Upper lobe of right lung (tissue), 1 donor: ENCODE measurements at regions not wholly inside any gene's neighbourhood (a gene's known extent, or its start where the extent isn't known, plus 50 kb on each side); places are given as distances from the start of the nearest gene placed in this dataset.

Experiments used
- ATAC-seq: fragments of 200-7000 bp; cut with Tn5 transposase; one replicate; pipeline ENCODE4 v1.9.1; 2020; ENCODE audit warnings: mild to moderate bottlenecking, moderate library complexity
- DNase-seq: peaks from one replicate; pipeline ENCODE4 v3.0.0-alpha.2; 2020
- H3K27ac ChIP-seq: fragments of 200-600 bp; one replicate; pipeline ENCODE4 v1.8.0; 2022
- H3K27me3 ChIP-seq: fragments of 200-600 bp; one replicate; pipeline ENCODE4 v1.8.0; 2022; ENCODE audit warnings: mild to moderate bottlenecking
- H3K36me3 ChIP-seq: fragments of 200-600 bp; one replicate; pipeline ENCODE4 v1.8.0; 2022
- H3K4me1 ChIP-seq: fragments of 200-600 bp; one replicate; pipeline ENCODE4 v1.8.0; 2022
- H3K4me3 ChIP-seq: fragments of 200-600 bp; one replicate; pipeline ENCODE4 v1.8.0; 2022; ENCODE audit warnings: mild to moderate bottlenecking
- H3K9me3 ChIP-seq: fragments of 200-600 bp; one replicate; pipeline ENCODE4 v1.8.0; 2022
- CTCF ChIP-seq: fragments of 200-600 bp; IDR thresholded peaks from one replicate; pipeline ENCODE4 v1.8.0; 2022; ENCODE audit warnings: antibody characterized with exemption
- intact Hi-C: fragments of 100-400 bp; cut with DNase I; formaldehyde crosslinking; loops from one replicate; pipeline ENCODE4 v1.11.0; 2022
- donor health status: DM: no; HTN: yes; CAD: no; lungs with severe emphysema.

- no peak for TF ChIP-seq CTCF
- intact Hi-C loops, result no loop called here
Observed at GRCh38 chr1:90810681-90811080, 93.6 kb upstream of the BARHL2 start.

GRCh38 chr1:90809996-90810395, 92.9 kb upstream of the BARHL2 start:
- H3K4me3 ChIP-seq, result no peak overlapping the region
- TF ChIP-seq CTCF, result no peak
- DNase-seq (no peak), ATAC-seq (no peak)
- no peaks in the 10 kb centered on the region for H3K9me3 ChIP-seq
- no peaks in the 10 kb centered on the region for H3K27me3 ChIP-seq
- intact Hi-C loops, result no loop called here
- no peak overlapping the region for H3K27ac ChIP-seq
- no peaks in the 10 kb centered on the region for H3K4me1 ChIP-seq
- H3K36me3 ChIP-seq, result no peaks in the 10 kb centered on the region

More at GRCh38 chr1:90810681-90811080, 93.6 kb upstream of the BARHL2 start:
- no peak for DNase-seq
- Histone ChIP-seq H3K4me1 (no peaks in the 10 kb centered on the region), H3K27me3 (no peaks in the 10 kb centered on the region), H3K36me3 (no peaks in the 10 kb centered on the region), H3K4me3 (no peak overlapping the region), H3K27ac (no peak overlapping the region), H3K9me3 (no peaks in the 10 kb centered on the region)
- ATAC-seq, result no peak

GRCh38 chr1:90809093-90809492, 92.0 kb upstream of the BARHL2 start:
- DNase-seq (no peak), ATAC-seq (no peak)
- H3K27ac ChIP-seq, result no peak overlapping the region
- no peaks in the 10 kb centered on the region for H3K4me1 ChIP-seq
- H3K27me3 ChIP-seq, result no peaks in the 10 kb centered on the region
- H3K4me3 ChIP-seq, result no peak overlapping the region
- no peaks in the 10 kb centered on the region for H3K36me3 ChIP-seq
- no peak for TF ChIP-seq CTCF
- intact Hi-C loops, result no loop called here
- no peaks in the 10 kb centered on the region for H3K9me3 ChIP-seq

GRCh38 chr1:90807329-90807728, 90.2 kb upstream of the BARHL2 start:
- no peak for TF ChIP-seq CTCF
- DNase-seq, result no peak
- Histone ChIP-seq H3K4me3 (no peak overlapping the region), H3K27me3 (no peaks in the 10 kb centered on the region), H3K36me3 (no peaks in the 10 kb centered on the region), H3K9me3 (no peaks in the 10 kb centered on the region), H3K4me1 (no peaks in the 10 kb centered on the region), H3K27ac (no peak overlapping the region)
- intact Hi-C loops, result no loop called here
- ATAC-seq, result no peak

- H3K4me3 ChIP-seq, result no peak overlapping the region
- intact Hi-C loops, result no loop called here
- no peak for ATAC-seq
Observed at GRCh38 chr1:90802622-90803021, 85.5 kb upstream of the BARHL2 start.

More at GRCh38 chr1:90802622-90803021, 85.5 kb upstream of the BARHL2 start:
- no peak for DNase-seq
- Histone ChIP-seq H3K9me3 (no peaks in the 10 kb centered on the region), H3K27ac (no peak overlapping the region), H3K27me3 (no peaks in the 10 kb centered on the region), H3K36me3 (no peaks in the 10 kb centered on the region), H3K4me1 (no peaks in the 10 kb centered on the region)
- no peak for TF ChIP-seq CTCF
